ENCODE measurements at regions not wholly inside any gene's neighbourhood (a gene's known extent, or its start where the extent isn't known, plus 50 kb on each side); places are given as distances from the start of the nearest gene placed in this dataset.

DNA sequence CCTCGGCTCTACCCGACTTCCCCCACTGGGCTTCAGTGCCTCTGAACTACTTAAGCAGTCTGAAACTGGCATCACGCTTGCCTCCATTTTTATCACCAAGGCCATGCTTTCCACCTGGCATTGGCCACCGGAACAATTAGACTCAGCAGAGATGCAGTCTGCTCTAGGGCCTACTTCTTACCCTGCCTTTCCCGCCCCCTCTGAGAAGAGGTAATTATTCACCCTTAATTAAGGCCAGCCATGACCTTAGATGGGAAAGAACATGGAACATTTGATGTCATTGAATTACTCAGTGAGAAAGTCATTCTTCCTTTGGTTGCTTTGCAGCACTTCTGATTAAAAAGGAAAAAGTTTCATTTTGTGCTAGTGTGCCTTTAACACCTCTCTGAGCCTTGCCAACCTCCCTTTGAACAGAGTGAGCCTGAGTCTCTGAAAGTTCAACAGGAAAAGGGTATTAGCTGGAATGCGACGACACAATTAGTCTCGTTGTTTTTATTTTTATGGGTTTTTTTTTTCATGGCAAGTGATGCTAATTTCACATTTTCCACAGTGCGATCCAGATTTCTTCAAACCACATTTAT is 60.9 kb upstream of the TNRC6A start:
- TF ChIP-seq, protein P1, sequence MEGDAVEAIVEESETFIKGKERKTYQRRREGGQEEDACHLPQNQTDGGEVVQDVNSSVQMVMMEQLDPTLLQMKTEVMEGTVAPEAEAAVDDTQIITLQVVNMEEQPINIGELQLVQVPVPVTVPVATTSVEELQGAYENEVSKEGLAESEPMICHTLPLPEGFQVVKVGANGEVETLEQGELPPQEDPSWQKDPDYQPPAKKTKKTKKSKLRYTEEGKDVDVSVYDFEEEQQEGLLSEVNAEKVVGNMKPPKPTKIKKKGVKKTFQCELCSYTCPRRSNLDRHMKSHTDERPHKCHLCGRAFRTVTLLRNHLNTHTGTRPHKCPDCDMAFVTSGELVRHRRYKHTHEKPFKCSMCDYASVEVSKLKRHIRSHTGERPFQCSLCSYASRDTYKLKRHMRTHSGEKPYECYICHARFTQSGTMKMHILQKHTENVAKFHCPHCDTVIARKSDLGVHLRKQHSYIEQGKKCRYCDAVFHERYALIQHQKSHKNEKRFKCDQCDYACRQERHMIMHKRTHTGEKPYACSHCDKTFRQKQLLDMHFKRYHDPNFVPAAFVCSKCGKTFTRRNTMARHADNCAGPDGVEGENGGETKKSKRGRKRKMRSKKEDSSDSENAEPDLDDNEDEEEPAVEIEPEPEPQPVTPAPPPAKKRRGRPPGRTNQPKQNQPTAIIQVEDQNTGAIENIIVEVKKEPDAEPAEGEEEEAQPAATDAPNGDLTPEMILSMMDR (IDR thresholded peaks at IDR 0.05), result no peak
- TF ChIP-seq POLR2A (IDR thresholded peaks at IDR 0.05) (no peak), EP300 (IDR thresholded peaks at IDR 0.05; ENCODE audit: low read depth) (no peak)
